H1 (cell line): ENCODE measurements at regions not wholly inside any gene's neighbourhood (a gene's known extent, or its start where the extent isn't known, plus 50 kb on each side); places are given as distances from the start of the nearest gene placed in this dataset.

Source experiments
- CTCF ChIA-PET: fragments of 300-600 bp; sonication (Branson Sonifier 250); formaldehyde crosslinking; loops from one replicate; lab custom pipeline; 2021; ENCODE audit not compliant: partially characterized antibody; lab: Charles Lee
- POLR2A ChIA-PET: fragments of 300-600 bp; sonication (Branson Sonifier 250); formaldehyde crosslinking; loops from one replicate; lab custom pipeline; 2021; ENCODE audit warnings: inconsistent platforms; ENCODE audit not compliant: partially characterized antibody; lab: Charles Lee
- DNase-seq, 2 experiments: peaks; one replicate each; pipeline versions ENCODE4 v3.0.0 to v3.0.0-alpha.2; 2010 to 2022; ENCODE audit warnings: low spot score in 2 of 2, low read depth in 1 of 2, mixed read lengths in 1 of 2
- FAIRE-seq: peaks from 2 replicates; lab custom pipeline; 2011; peaks lifted over from hg19 to GRCh38; lab: Jason Lieb, UNC
- H2AFZ ChIP-seq: 2 replicates; pipeline ENCODE4 v1.8.1; 2012; ENCODE audit warnings: low read length, inconsistent platforms
- H2AK5ac ChIP-seq: 2 replicates; pipeline ENCODE4 v1.6.1; 2013; ENCODE audit warnings: low read depth, low read length
- H2BK120ac ChIP-seq: replicated peaks from 2 replicates; pipeline ENCODE3; 2013; ENCODE audit warnings: low read depth, low read length, inconsistent platforms
- H2BK12ac ChIP-seq: 2 replicates; pipeline ENCODE4 v1.6.1; 2013; ENCODE audit warnings: low read depth, low read length
- H2BK15ac ChIP-seq: 2 replicates; pipeline ENCODE4 v1.6.1; 2013; ENCODE audit warnings: low read length
- H2BK20ac ChIP-seq: 2 replicates; pipeline ENCODE4 v1.6.1; 2013; ENCODE audit warnings: low read length
- H2BK5ac ChIP-seq: 2 replicates; pipeline ENCODE4 v1.6.1; 2013; ENCODE audit warnings: low read depth, low read length
- H3K14ac ChIP-seq: 2 replicates; pipeline ENCODE4 v1.6.1; 2013; ENCODE audit warnings: inconsistent platforms; ENCODE audit not compliant: insufficient read length
- H3K18ac ChIP-seq: 2 replicates; pipeline ENCODE4 v1.6.1; 2013; ENCODE audit warnings: low read length; ENCODE audit errors: extremely low read depth
- H3K23ac ChIP-seq: 2 replicates; pipeline ENCODE4 v1.6.1; 2013; ENCODE audit warnings: inconsistent platforms; ENCODE audit not compliant: insufficient read length
- H3K23me2 ChIP-seq: 2 replicates; pipeline ENCODE4 v1.6.1; 2013; ENCODE audit warnings: low read depth, low read length
- H3K27ac ChIP-seq: 2 replicates; pipeline ENCODE4 v1.6.1; 2011; ENCODE audit warnings: low read depth, low read length, inconsistent platforms
- H3K27me3 ChIP-seq, 4 experiments: replicated peaks in 1 of 4; 1 replicate in 1 of 4; 2 replicates in 3 of 4; pipeline versions ENCODE4 v1.6.1 to v1.8.1; 2011 to 2013; ENCODE audit warnings: low read length in 3 of 4, mild to moderate bottlenecking in 3 of 4, inconsistent platforms in 2 of 4, mixed read lengths in 2 of 4, moderate library complexity in 1 of 4; ENCODE audit not compliant: control insufficient read depth in 3 of 4, insufficient read depth in 3 of 4; ENCODE audit errors: extremely low read depth in 1 of 4
- H3K36me3 ChIP-seq, 4 experiments: 2 replicates each; pipeline versions ENCODE4 v1.6.1 to v1.8.1; 2011 to 2013; ENCODE audit warnings: mild to moderate bottlenecking in 4 of 4, low read length in 3 of 4, moderate library complexity in 2 of 4, control low read depth in 1 of 4, inconsistent platforms in 1 of 4; ENCODE audit not compliant: insufficient read depth in 4 of 4, control insufficient read depth in 2 of 4
- H3K4ac ChIP-seq: replicated peaks from 2 replicates; pipeline ENCODE3; 2013; ENCODE audit warnings: low read length, low read depth, mixed read lengths, inconsistent platforms; ENCODE audit not compliant: insufficient read length
- H3K4me1 ChIP-seq, 4 experiments: replicated peaks in 1 of 4; 1 replicate in 1 of 4; 2 replicates in 3 of 4; pipeline versions ENCODE4 v1.6.1 to v1.8.1; 2011 to 2013; ENCODE audit warnings: low read length in 3 of 4, inconsistent platforms in 2 of 4, mixed read lengths in 1 of 4; ENCODE audit not compliant: insufficient read depth in 4 of 4, control insufficient read depth in 3 of 4
- H3K4me2 ChIP-seq, 2 experiments: 2 replicates each; pipeline versions ENCODE4 v1.6.1 to v1.8.1; 2011 to 2013; ENCODE audit warnings: low read depth in 2 of 2, low read length in 2 of 2, control low read depth in 1 of 2, inconsistent platforms in 1 of 2, mild to moderate bottlenecking in 1 of 2; ENCODE audit not compliant: insufficient read depth in 1 of 2
- H3K4me3 ChIP-seq, 4 experiments: fragments of 200-600, 300-600 bp in 1 of 4; sonication (generic), shearing (Covaris generic), sonication (Bioruptor Twin) in 1 of 4; 2 replicates each; pipeline versions ENCODE4 v1.5.1 to v1.8.1; 2011 to 2016; ENCODE audit warnings: low read length in 4 of 4, low read depth in 3 of 4, control low read depth in 2 of 4, inconsistent platforms in 2 of 4, mild to moderate bottlenecking in 2 of 4, mixed read lengths in 1 of 4, moderate library complexity in 1 of 4; ENCODE audit not compliant: insufficient read depth in 2 of 4; ENCODE audit errors: extremely low read depth in 1 of 4
- H3K56ac ChIP-seq: replicated peaks from 2 replicates; pipeline ENCODE3; 2013; ENCODE audit warnings: low read depth, mild to moderate bottlenecking, mixed read lengths, low read length, inconsistent platforms; ENCODE audit not compliant: insufficient read length
- H3K79me1 ChIP-seq: 2 replicates; pipeline ENCODE4 v1.6.1; 2013; ENCODE audit warnings: low read depth, low read length, control low read depth
- H3K79me2 ChIP-seq, 2 experiments: 2 replicates each; pipeline versions ENCODE4 v1.6.1 to v1.8.1; 2012 to 2013; ENCODE audit warnings: low read length in 2 of 2, mild to moderate bottlenecking in 2 of 2, inconsistent platforms in 1 of 2; ENCODE audit not compliant: insufficient read depth in 2 of 2, control insufficient read depth in 1 of 2
- H3K9ac ChIP-seq, 4 experiments: replicated peaks in 1 of 4; 1 replicate in 1 of 4; 2 replicates in 3 of 4; pipeline versions ENCODE4 v1.6.1 to v1.8.1; 2011 to 2013; ENCODE audit warnings: low read depth in 3 of 4, low read length in 3 of 4, control low read depth in 2 of 4, mild to moderate bottlenecking in 2 of 4, moderate library complexity in 2 of 4, inconsistent platforms in 1 of 4; ENCODE audit errors: extremely low read depth in 1 of 4
- H3K9me3 ChIP-seq, 2 experiments: 2 replicates each; pipeline versions ENCODE4 v1.6.1 to v1.8.1; 2012 to 2013; ENCODE audit warnings: mild to moderate bottlenecking in 2 of 2, moderate library complexity in 2 of 2, control low read depth in 1 of 2, inconsistent platforms in 1 of 2, low read depth in 1 of 2, low read length in 1 of 2, mixed read lengths in 1 of 2; ENCODE audit not compliant: insufficient read depth in 2 of 2
- H4K20me1 ChIP-seq, 2 experiments: replicated peaks in 1 of 2; 2 replicates each; pipeline versions ENCODE3 to v1.8.1; 2011 to 2013; ENCODE audit warnings: inconsistent platforms in 2 of 2, low read length in 2 of 2, mild to moderate bottlenecking in 1 of 2; ENCODE audit not compliant: insufficient read depth in 2 of 2, control insufficient read depth in 1 of 2
- H4K5ac ChIP-seq: 2 replicates; pipeline ENCODE4 v1.6.1; 2013; ENCODE audit warnings: low read length, low read depth, mixed read lengths, inconsistent platforms; ENCODE audit not compliant: insufficient read length
- H4K8ac ChIP-seq: 2 replicates; pipeline ENCODE4 v1.8.0; 2013; ENCODE audit warnings: mild to moderate bottlenecking, moderate library complexity, low read length, inconsistent platforms; ENCODE audit not compliant: insufficient read depth; ENCODE audit errors: extremely low read depth
- H4K91ac ChIP-seq: replicated peaks from 2 replicates; pipeline ENCODE3; 2013; ENCODE audit warnings: low read length, mixed read lengths, inconsistent platforms; ENCODE audit not compliant: insufficient read length
- ATF2 ChIP-seq: IDR thresholded peaks from 2 replicates; pipeline ENCODE4 v1.6.1; 2012; ENCODE audit warnings: low read length, inconsistent platforms
- BCL11A ChIP-seq, 2 experiments: IDR thresholded peaks; one replicate each; pipeline ENCODE4 v1.6.1; 2011; ENCODE audit warnings: low read depth in 2 of 2, low read length in 2 of 2, mild to moderate bottlenecking in 2 of 2
- EGR1 ChIP-seq: IDR thresholded peaks from 2 replicates; pipeline ENCODE4 v1.6.1; 2011; ENCODE audit warnings: low read depth, low read length, borderline replicate concordance
- JUND ChIP-seq: IDR thresholded peaks from 2 replicates; pipeline ENCODE4 v1.6.1; 2011; ENCODE audit warnings: mild to moderate bottlenecking, improper control_type of control experiment, low read length
- KDM4A ChIP-seq: IDR thresholded peaks from one replicate; pipeline ENCODE4 v1.7.1; 2012; ENCODE audit warnings: low read depth, mild to moderate bottlenecking, moderate library complexity, low read length, inconsistent platforms; ENCODE audit not compliant: severe bottlenecking
- MAX ChIP-seq: IDR thresholded peaks from 2 replicates; pipeline ENCODE4 v1.6.1; 2012; ENCODE audit warnings: inconsistent platforms
- POU5F1 ChIP-seq: IDR thresholded peaks from 2 replicates; pipeline ENCODE4 v1.6.1; 2011; ENCODE audit warnings: low read depth, mild to moderate bottlenecking, low read length, moderate library complexity
- RFX5 ChIP-seq: IDR thresholded peaks from 2 replicates; pipeline ENCODE4 v1.6.1; 2011; ENCODE audit warnings: low read depth, low read length, improper control_type of control experiment, borderline replicate concordance
- RXRA ChIP-seq: IDR thresholded peaks from 2 replicates; pipeline ENCODE4 v1.6.1; 2011; ENCODE audit warnings: low read depth, mild to moderate bottlenecking, low read length, moderate library complexity; ENCODE audit not compliant: insufficient read depth
- SIN3A ChIP-seq, 2 experiments: IDR thresholded peaks in 1 of 2; conservative IDR thresholded peaks in 1 of 2; 2 replicates each; pipeline ENCODE4 v1.6.1; 2011 to 2012; ENCODE audit warnings: low read length in 2 of 2, improper control_type of control experiment in 1 of 2, low read depth in 1 of 2, mild to moderate bottlenecking in 1 of 2
- SP2 ChIP-seq: IDR thresholded peaks from 2 replicates; pipeline ENCODE4 v1.6.1; 2012; ENCODE audit warnings: mild to moderate bottlenecking, low read length, inconsistent platforms
- TCF12 ChIP-seq: IDR thresholded peaks from 2 replicates; pipeline ENCODE4 v1.6.1; 2011; ENCODE audit warnings: low read depth, mild to moderate bottlenecking, low read length

DNA sequence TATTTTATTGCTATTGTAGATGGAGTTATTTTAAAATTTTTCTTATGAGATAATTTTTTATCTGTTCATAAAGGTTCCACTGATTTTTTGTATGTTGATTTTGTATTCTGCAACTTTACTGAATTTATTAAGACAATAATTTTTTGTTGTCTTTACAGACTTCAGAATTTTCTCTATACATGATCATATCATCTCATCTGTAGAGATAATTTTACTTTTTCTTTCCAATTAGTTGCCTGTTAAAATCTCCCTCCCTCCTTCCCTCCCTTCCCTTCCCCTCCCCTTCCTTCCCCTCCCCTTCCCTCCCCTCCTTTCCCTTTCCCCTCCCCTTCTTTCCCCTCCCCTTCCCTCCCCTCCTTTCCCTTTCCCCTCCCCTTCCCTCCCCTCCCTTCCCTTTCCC lies 378.1 kb downstream of the SOCS6 start:
- Histone ChIP-seq H3K56ac (no peak overlapping the region), H3K79me2 (no peaks in the 10 kb centered on the region), H3K14ac (no peak overlapping the region), H3K4me2 (no peak overlapping the region), H2AFZ (no peak overlapping the region), H4K20me1 (no peaks in the 10 kb centered on the region), H3K4me3 (no peak overlapping the region), H3K79me1 (no peaks in the 10 kb centered on the region), H4K5ac (no peak overlapping the region), H3K18ac (no peak overlapping the region), H3K27me3 (no peaks in the 10 kb centered on the region), H4K91ac (no peak overlapping the region), H2BK5ac (no peak overlapping the region), H3K27ac (no peak overlapping the region), H3K23me2 (no peaks in the 10 kb centered on the region), H2BK120ac (no peak overlapping the region), H3K36me3 (no peaks in the 10 kb centered on the region), H2AK5ac (no peak overlapping the region), H3K9me3 (peaks cover 48 to 49% of the 10 kb centered on the region in 2 experiments), H2BK12ac (no peak overlapping the region), H2BK20ac (no peak overlapping the region), H4K8ac (no peak overlapping the region), H3K4ac (no peak overlapping the region), H3K23ac (no peak overlapping the region), H3K4me1 (no peaks in the 10 kb centered on the region), H3K9ac (no peak overlapping the region), H2BK15ac (no peak overlapping the region)
- FAIRE-seq (no peak), DNase-seq (no peak)
- ChIA-PET POLR2A (no interaction called here), CTCF (no interaction called here)
- TF ChIP-seq BCL11A (IDR thresholded peaks at IDR 0.05; ENCODE audit: low read depth in 2 of 2, low read length in 2 of 2) (no peak), JUND (no peak), SP2 (no peak), KDM4A (no peak), RFX5 (no peak), RXRA (no peak), EGR1 (no peak), ATF2 (no peak), MAX (no peak), POU5F1 (no peak), SIN3A (conservative IDR thresholded peaks at IDR 0.05 in 1 of 2, IDR thresholded peaks at IDR 0.05 in 1 of 2; ENCODE audit: low read depth in 1 of 2, low read length in 2 of 2) (no peak), TCF12 (no peak)
